Gastroesophageal sphincter (tissue), 4 donors: ENCODE measurements at regions not wholly inside any gene's neighbourhood (a gene's known extent, or its start where the extent isn't known, plus 50 kb on each side); places are given as distances from the start of the nearest gene placed in this dataset.

Experiments
- ATAC-seq: fragments of 150-250 bp; one replicate; pipeline ENCODE4 v1.9.1; 2016; ENCODE audit warnings: mild to moderate bottlenecking, moderate library complexity
- H3K27ac ChIP-seq, 4 donors: fragments of 200-600 bp; sonication (generic) in 3 of 4; 1 replicate in 3 of 4; 2 replicates in 1 of 4; pipeline ENCODE4 v1.5.1; 2016 to 2019
- H3K27me3 ChIP-seq: fragments of 200-600 bp; sonication (generic); one replicate; pipeline ENCODE4 v1.5.1; 2019
- H3K36me3 ChIP-seq, 2 donors: fragments of 200-600 bp; sonication (generic); one replicate each; pipeline ENCODE4 v1.5.1; 2019; ENCODE audit warnings: control low read depth in 1 of 2
- H3K4me1 ChIP-seq, 3 donors: fragments of 200-600 bp; sonication (generic); 1 replicate in 2 of 3; 2 replicates in 1 of 3; pipeline ENCODE4 v1.5.1; 2016 to 2019; ENCODE audit warnings: control low read depth in 2 of 3
- H3K4me3 ChIP-seq, 2 donors: fragments of 200-600 bp; sonication (generic); one replicate each; pipeline ENCODE4 v1.5.1; 2019; ENCODE audit warnings: mild to moderate bottlenecking in 1 of 2, moderate library complexity in 1 of 2
- H3K9me3 ChIP-seq, 3 donors: fragments of 200-600 bp; sonication (generic); one replicate each; pipeline ENCODE4 v1.5.1; 2017 to 2019; ENCODE audit warnings: control low read depth in 2 of 3
- EP300 ChIP-seq: sonication (generic); formaldehyde crosslinking; IDR thresholded peaks from one replicate; pipeline ENCODE4 v1.6.1; 2017; ENCODE audit warnings: antibody characterized with exemption, mild to moderate bottlenecking
- POLR2A ChIP-seq, 2 donors: fragments of 450-650 bp; IDR thresholded peaks; one replicate each; pipeline ENCODE4 v1.6.1; 2017; ENCODE audit warnings: antibody characterized with exemption in 2 of 2, mild to moderate bottlenecking in 2 of 2, moderate library complexity in 1 of 2
- POLR2AphosphoS5 ChIP-seq: sonication (generic); formaldehyde crosslinking; IDR thresholded peaks from one replicate; pipeline ENCODE4 v1.6.1; 2017; ENCODE audit warnings: antibody characterized with exemption
- WGBS, 2 donors: methylation state at CpG; one replicate each; pipeline ENCODE4 v1.1.5; 2018; ENCODE audit warnings: low coverage in 1 of 2; 5-methylcytosine and 5-hydroxymethylcytosine counted together
- TF ChIP-seq, protein P1 (sequence below), 4 experiments: fragments of 200-600 bp in 2 of 4; fragments of 450-650 bp in 2 of 4; sonication (generic) in 1 of 4; IDR thresholded peaks; one replicate each; pipeline ENCODE4 v1.5.1; 2017 to 2019; ENCODE audit warnings: antibody characterized with exemption in 4 of 4, mild to moderate bottlenecking in 2 of 4, moderate library complexity in 2 of 4

DNA sequence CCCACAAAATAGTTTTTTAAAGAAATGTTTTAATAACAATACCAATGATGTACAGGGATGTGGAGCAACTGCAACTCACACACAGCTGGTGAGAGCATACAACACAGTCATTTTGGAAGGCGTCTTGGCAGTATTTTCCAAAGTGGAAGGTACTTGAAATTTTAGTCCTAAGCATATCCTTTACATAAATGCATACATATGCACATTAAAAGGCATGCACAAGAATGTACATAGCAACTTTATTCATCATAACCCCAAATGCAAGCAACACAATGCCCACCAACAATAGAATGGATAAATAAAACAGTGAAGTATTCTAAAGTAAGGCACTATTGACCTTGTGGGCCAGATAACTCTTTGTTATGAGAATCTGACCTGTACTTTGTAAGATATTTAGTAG, 310.1 kb upstream of the ADGRL2 start:
- H3K36me3 ChIP-seq = no peaks in the 10 kb centered on the region
- no peaks in the 10 kb centered on the region for H3K27me3 ChIP-seq
- ATAC-seq = no peak
- peaks cover 0 to 20% (median 0%) of the 10 kb centered on the region in 3 donors for H3K9me3 ChIP-seq
- no peak for TF ChIP-seq POLR2AphosphoS5
- 71 to 100% methylated on average over 1 of the region's 1 CpG for WGBS, 2 donors
- H3K27ac ChIP-seq = no peak overlapping the region
- H3K4me1 ChIP-seq = peaks cover 7 to 26% (median 12%) of the 10 kb centered on the region in 3 donors
- no peak overlapping the region for H3K4me3 ChIP-seq

DNA sequence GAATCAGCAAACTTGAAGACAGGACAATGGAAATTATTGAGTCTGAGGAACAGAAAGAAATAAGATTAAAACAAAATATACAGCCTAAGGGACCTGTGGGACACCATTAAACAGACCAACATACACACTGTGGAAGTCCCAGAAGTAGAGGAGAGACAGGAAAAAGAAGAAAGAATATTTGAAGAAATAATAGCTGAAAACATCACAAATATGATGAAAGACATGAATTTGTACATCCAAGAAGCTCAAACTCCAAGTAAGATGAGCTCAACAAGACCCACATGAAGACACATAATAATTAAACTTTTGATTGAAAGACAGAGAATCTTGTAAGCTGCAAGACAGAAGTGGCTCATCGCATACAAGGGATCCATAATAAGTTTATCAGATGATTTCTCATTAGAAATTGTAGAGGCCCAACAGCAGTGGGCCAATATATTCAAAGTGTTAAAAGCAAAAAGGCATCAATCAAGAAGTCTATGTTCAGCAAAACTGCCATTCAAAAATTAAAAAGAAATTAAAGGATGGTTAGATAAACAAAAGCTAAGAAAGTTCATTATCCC, 311.3 kb upstream of the ADGRL2 start:
- TF ChIP-seq EP300 (no peak), POLR2AphosphoS5 (no peak), POLR2A (IDR thresholded peaks at IDR 0.05) (no peak)
- TF ChIP-seq, protein P1, sequence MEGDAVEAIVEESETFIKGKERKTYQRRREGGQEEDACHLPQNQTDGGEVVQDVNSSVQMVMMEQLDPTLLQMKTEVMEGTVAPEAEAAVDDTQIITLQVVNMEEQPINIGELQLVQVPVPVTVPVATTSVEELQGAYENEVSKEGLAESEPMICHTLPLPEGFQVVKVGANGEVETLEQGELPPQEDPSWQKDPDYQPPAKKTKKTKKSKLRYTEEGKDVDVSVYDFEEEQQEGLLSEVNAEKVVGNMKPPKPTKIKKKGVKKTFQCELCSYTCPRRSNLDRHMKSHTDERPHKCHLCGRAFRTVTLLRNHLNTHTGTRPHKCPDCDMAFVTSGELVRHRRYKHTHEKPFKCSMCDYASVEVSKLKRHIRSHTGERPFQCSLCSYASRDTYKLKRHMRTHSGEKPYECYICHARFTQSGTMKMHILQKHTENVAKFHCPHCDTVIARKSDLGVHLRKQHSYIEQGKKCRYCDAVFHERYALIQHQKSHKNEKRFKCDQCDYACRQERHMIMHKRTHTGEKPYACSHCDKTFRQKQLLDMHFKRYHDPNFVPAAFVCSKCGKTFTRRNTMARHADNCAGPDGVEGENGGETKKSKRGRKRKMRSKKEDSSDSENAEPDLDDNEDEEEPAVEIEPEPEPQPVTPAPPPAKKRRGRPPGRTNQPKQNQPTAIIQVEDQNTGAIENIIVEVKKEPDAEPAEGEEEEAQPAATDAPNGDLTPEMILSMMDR (IDR thresholded peaks at IDR 0.05) = no peak
- H3K4me1 ChIP-seq = peaks cover 7 to 21% (median 12%) of the 10 kb centered on the region in 3 donors
- WGBS, 2 donors = 86 to 100% methylated on average over 1 of the region's 1 CpG
- H3K4me3 ChIP-seq = no peak overlapping the region
- H3K27me3 ChIP-seq = no peaks in the 10 kb centered on the region
- H3K27ac ChIP-seq = no peak overlapping the region
- ATAC-seq = no peak
- H3K9me3 ChIP-seq = peaks cover 0 to 20% (median 0%) of the 10 kb centered on the region in 3 donors
- H3K36me3 ChIP-seq = no peaks in the 10 kb centered on the region

DNA sequence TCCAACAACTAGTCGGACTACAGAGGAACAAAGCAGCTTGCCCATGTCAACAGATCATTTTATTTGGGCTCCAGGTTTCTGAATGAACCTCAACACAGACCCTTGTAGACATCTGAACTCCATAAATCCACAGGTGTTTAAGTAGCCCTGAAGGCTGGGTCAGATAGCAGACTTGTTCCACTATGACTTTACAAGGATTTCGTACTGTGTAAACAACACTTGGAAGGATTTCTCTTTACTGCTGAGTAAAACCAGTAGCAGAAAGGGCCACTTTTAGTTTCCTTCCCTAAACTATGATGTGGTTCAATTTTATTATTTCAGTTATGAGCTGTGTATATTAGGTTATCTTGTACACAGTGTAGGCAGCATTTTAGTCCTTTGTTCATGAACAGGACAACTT, 316.4 kb upstream of the ADGRL2 start:
- H3K4me3 ChIP-seq = no peak overlapping the region
- H3K27me3 ChIP-seq = no peaks in the 10 kb centered on the region
- WGBS, 2 donors = 30 to 46% methylated on average over 2 of the region's 2 CpGs
- no peaks in the 10 kb centered on the region for H3K4me1 ChIP-seq
- TF ChIP-seq POLR2A (IDR thresholded peaks at IDR 0.05) (no peak), POLR2AphosphoS5 (no peak), EP300 (no peak)
- TF ChIP-seq, protein P1 (IDR thresholded peaks at IDR 0.05) = no peak
- no peaks in the 10 kb centered on the region for H3K36me3 ChIP-seq
- peaks cover 0 to 9% (median 0%) of the 10 kb centered on the region in 3 donors for H3K9me3 ChIP-seq
- ATAC-seq = no peak
- H3K27ac ChIP-seq = no peak overlapping the region

DNA sequence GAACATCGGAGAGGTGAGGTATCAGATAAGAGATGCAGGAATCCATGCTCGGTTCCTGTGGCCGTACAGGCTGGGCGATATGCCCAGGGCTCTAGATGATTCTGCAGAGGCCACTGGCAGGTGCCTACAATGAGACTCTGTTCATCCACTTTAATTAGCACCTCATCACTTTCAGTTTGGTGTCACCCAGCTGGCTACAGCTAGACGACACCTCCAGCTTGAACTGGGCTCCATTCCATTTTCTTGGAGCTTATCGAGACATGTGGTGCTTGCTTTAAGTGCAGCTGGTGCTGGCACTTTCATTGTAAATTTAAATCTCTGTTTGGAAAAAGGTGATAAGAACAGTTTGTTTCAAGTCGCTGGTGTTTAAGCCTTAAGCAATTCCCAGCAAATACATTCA, 322.5 kb upstream of the ADGRL2 start:
- 7 to 18% methylated on average over 6 to 7 of the region's 7 CpGs for WGBS, 2 donors
- peak overlapping the region; percentile 6 to 30 for H3K4me3 ChIP-seq
- H3K27me3 ChIP-seq = no peaks in the 10 kb centered on the region
- H3K36me3 ChIP-seq = no peaks in the 10 kb centered on the region
- H3K9me3 ChIP-seq = no peaks in the 10 kb centered on the region
- H3K4me1 ChIP-seq = peaks cover 0 to 21% (median 0%) of the 10 kb centered on the region in 3 donors
- peak; percentile 28 for ATAC-seq
- TF ChIP-seq POLR2AphosphoS5 = no peak
- TF ChIP-seq EP300 = no peak
- no peak for TF ChIP-seq POLR2A (IDR thresholded peaks at IDR 0.05)
- TF ChIP-seq, protein P1 (IDR thresholded peaks at IDR 0.05) = no peak
- peak overlapping the region in 3 of 4 donors; percentile 59 to 64 (median 64) for H3K27ac ChIP-seq

DNA sequence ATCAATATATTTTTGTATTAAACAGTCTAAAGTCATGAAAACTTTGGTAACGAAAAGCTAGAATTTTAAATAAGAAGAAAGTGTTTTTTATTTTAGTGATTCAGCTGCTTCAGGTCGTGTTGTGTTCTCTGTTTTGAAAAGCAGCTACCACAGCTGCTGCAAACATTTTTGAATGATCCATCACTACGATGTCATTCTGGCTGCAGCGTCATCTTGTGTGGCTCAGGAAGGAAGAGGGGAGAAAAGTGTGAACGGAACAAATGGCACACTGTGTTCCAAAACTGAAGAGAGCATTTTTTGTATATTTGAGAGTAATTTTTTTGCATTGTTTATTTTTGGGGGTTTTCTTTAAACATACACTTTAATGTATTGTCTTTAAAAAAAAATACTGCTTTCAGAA, 323.0 kb upstream of the ADGRL2 start:
- Histone ChIP-seq H3K27me3 (no peaks in the 10 kb centered on the region), H3K4me3 (peak overlapping the region; percentile 6 to 30), H3K36me3 (no peaks in the 10 kb centered on the region), H3K9me3 (no peaks in the 10 kb centered on the region), H3K27ac (peak overlapping the region in 3 of 4 donors; percentile 59 to 64 (median 64)), H3K4me1 (peaks cover 0 to 21% (median 0%) of the 10 kb centered on the region in 3 donors)
- WGBS, 2 donors = 4 to 10% methylated on average over 5 of the region's 5 CpGs
- no peak for ATAC-seq
- TF ChIP-seq POLR2AphosphoS5 (no peak), EP300 (no peak), POLR2A (IDR thresholded peaks at IDR 0.05) (no peak)
- TF ChIP-seq, protein P1 (IDR thresholded peaks at IDR 0.05) = no peak
